ENCODE measurements at regions not wholly inside any gene's neighbourhood (a gene's known extent, or its start where the extent isn't known, plus 50 kb on each side); places are given as distances from the start of the nearest gene placed in this dataset.

DNA sequence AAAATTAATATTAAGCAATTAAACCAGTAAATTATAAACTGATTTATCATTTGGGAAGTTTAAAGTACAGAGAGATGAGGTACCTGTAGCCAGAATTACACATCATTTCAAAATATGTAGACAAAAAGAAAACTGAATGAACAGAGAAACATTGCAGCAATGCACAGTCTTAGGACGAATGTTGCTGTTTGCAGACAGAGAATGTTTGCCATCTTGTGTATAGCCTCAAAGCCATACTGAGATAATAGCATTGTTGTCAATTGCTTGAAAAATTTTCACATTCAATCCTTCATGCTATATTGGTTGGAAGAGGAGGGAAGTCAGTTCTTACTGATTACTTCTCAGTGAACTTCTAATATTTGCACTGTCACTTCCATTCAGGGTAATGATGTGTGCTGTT lies 326.2 kb downstream of the PRR16 start:
- TF ChIP-seq POLR2A (IDR thresholded peaks at IDR 0.05) (no peak), CTCF (IDR thresholded peaks at IDR 0.05) (no peak), EP300 (IDR thresholded peaks at IDR 0.05) (no peak)
